ENCODE measurements at regions not wholly inside any gene's neighbourhood (a gene's known extent, or its start where the extent isn't known, plus 50 kb on each side); places are given as distances from the start of the nearest gene placed in this dataset.

GRCh38 chr7:21029006-21029405 lies 242.3 kb upstream of the SP8 start:
- no peak for DNase-seq (ENCODE audit: low spot score)

- DNase-seq (ENCODE audit: low spot score): no peak
These were observed 243.7 kb upstream of the SP8 start for GRCh38 chr7:21030237-21030871.

- no peak for DNase-seq (ENCODE audit: low spot score)
These were observed 254.6 kb upstream of the SP8 start for GRCh38 chr7:21041252-21041651.

GRCh38 chr7:21041666-21042065 lies 255.0 kb upstream of the SP8 start:
- DNase-seq (ENCODE audit: low spot score): no peak

GRCh38 chr7:21044384-21044783 lies 257.7 kb upstream of the SP8 start:
- DNase-seq (ENCODE audit: low spot score): no peak

GRCh38 chr7:21044913-21045568 lies 258.4 kb upstream of the SP8 start:
- no peak for DNase-seq (ENCODE audit: low spot score)

- no peak for DNase-seq (ENCODE audit: low spot score)
These were observed 265.2 kb upstream of the SP8 start for GRCh38 chr7:21051865-21052264.

- DNase-seq (ENCODE audit: low spot score): no peak
These were observed 267.9 kb upstream of the SP8 start for GRCh38 chr7:21054427-21055112.

- DNase-seq (ENCODE audit: low spot score): no peak
These were observed 272.4 kb upstream of the SP8 start for GRCh38 chr7:21059069-21059468.

GRCh38 chr7:21063106-21063505 lies 276.4 kb upstream of the SP8 start:
- no peak for DNase-seq (ENCODE audit: low spot score)

- no peak for DNase-seq (ENCODE audit: low spot score)
These were observed 278.3 kb upstream of the SP8 start for GRCh38 chr7:21064698-21065648.

GRCh38 chr7:21066221-21066620 lies 279.5 kb upstream of the SP8 start:
- DNase-seq (ENCODE audit: low spot score): no peak

- no peak for DNase-seq (ENCODE audit: low spot score)
These were observed 280.5 kb upstream of the SP8 start for GRCh38 chr7:21067216-21067615.

GRCh38 chr7:21070571-21071090 lies 283.9 kb upstream of the SP8 start:
- DNase-seq (ENCODE audit: low spot score): no peak

- no peak for DNase-seq (ENCODE audit: low spot score)
These were observed 285.1 kb upstream of the SP8 start for GRCh38 chr7:21071561-21072501.

GRCh38 chr7:21076054-21076453 lies 289.4 kb upstream of the SP8 start:
- DNase-seq (ENCODE audit: low spot score): no peak

- DNase-seq (ENCODE audit: low spot score): no peak
These were observed 289.9 kb upstream of the SP8 start for GRCh38 chr7:21076574-21076973.

GRCh38 chr7:21077602-21078001 lies 290.9 kb upstream of the SP8 start:
- DNase-seq (ENCODE audit: low spot score): no peak

- no peak for DNase-seq (ENCODE audit: low spot score)
These were observed 297.6 kb upstream of the SP8 start for GRCh38 chr7:21084286-21084685.

GRCh38 chr7:21086688-21087087 lies 300.0 kb upstream of the SP8 start:
- DNase-seq (ENCODE audit: low spot score): no peak

GRCh38 chr7:21089653-21090052 lies 303.0 kb upstream of the SP8 start:
- no peak for DNase-seq (ENCODE audit: low spot score)
